Osteocyte (in vitro differentiated cells): ENCODE measurements at regions not wholly inside any gene's neighbourhood (a gene's known extent, or its start where the extent isn't known, plus 50 kb on each side); places are given as distances from the start of the nearest gene placed in this dataset.
"Not testable (repeated sequence)": the region's sequence is repeated elsewhere in the genome, so short reads cannot be mapped to it uniquely, and the experiment has no call there.

Source experiments
- DNase-seq: peaks from one replicate; pipeline ENCODE4 v3.0.0; 2021; ENCODE audit warnings: mixed read lengths; ENCODE audit not compliant: unreplicated experiment; ENCODE audit errors: extremely low spot score
- H3K27ac Mint-ChIP-seq: one replicate; pipeline ENCODE4 v1.8.0; 2021; ENCODE audit warnings: mild to moderate bottlenecking, mixed read lengths; ENCODE audit not compliant: unreplicated experiment
- H3K27me3 Mint-ChIP-seq: one replicate; pipeline ENCODE4 v1.8.0; 2021; ENCODE audit warnings: mixed read lengths; ENCODE audit not compliant: unreplicated experiment
- H3K36me3 Mint-ChIP-seq: one replicate; pipeline ENCODE4 v1.8.0; 2021; ENCODE audit warnings: mixed read lengths; ENCODE audit not compliant: unreplicated experiment
- H3K4me1 Mint-ChIP-seq: one replicate; pipeline ENCODE4 v1.8.0; 2021; ENCODE audit warnings: mixed read lengths; ENCODE audit not compliant: unreplicated experiment
- H3K4me3 Mint-ChIP-seq: one replicate; pipeline ENCODE4 v1.8.0; 2021; ENCODE audit warnings: mild to moderate bottlenecking, moderate library complexity, mixed read lengths; ENCODE audit not compliant: unreplicated experiment
- H3K9me3 Mint-ChIP-seq: one replicate; pipeline ENCODE4 v1.8.0; 2021; ENCODE audit warnings: mixed read lengths; ENCODE audit not compliant: unreplicated experiment
- CTCF ChIP-seq: fragments of 200-600 bp; sonication (generic); IDR thresholded peaks from 2 replicates; pipeline ENCODE4 v1.5.0; 2021; ENCODE audit warnings: antibody characterized with exemption, mild to moderate bottlenecking, moderate library complexity

DNA sequence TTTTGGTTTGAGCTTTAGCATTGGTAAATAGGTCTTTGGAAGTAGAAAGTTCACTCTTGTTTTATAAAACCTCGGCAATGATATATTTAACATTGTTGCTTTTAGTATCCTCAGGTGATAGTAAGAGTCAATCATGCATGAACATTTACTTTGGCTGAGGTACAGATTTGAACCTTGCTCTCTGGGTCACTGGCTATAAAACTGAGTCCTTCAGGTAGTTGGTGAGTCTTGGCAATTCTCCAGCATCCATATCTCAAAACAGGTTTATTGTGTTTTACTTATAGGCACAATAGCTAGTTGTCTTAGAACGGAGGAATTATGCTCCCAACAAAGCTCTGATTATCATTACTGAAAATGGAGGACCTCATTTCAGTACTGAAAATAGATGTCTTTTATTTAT, 75.1 kb downstream of the MAT2B start:
- Mint-ChIP-seq H3K9me3 (no peaks in the 10 kb centered on the region), H3K36me3 (no peaks in the 10 kb centered on the region), H3K27ac (no peak overlapping the region), H3K4me3 (no peak overlapping the region), H3K27me3 (no peaks in the 10 kb centered on the region), H3K4me1 (no peaks in the 10 kb centered on the region)
- no peak for TF ChIP-seq CTCF
- no peak for DNase-seq

DNA sequence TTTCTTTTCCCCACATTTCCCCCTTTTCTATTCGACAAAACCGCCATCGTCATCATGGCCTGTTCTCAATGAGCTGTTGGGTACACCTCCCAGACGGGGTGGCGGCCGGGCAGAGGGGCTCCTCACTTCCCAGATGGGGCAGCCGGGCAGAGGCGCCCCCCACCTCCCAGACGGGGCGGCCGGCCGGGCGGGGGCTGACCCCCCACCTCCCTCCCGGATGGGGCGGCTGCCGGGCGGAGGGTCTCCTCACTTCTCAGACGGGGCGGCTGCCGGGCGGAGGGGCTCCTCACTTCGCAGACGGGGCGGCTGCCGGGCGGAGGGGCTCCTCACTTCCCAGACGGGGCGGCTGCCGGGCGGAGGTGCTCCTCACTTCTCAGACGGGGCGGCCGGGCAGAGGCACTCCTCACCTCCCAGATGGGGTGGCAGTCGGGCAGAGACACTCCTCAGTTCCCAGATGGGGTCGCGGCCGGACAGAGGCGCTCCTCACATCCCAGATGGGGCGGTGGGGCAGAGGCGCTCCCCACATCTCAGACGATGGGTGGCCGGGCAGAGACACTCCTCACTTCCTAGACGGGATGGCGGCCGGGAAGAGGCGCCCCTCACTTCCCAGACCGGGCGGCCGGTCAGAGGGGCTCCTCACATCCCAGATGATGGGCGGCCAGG, 78.2 kb downstream of the MAT2B start:
- H3K4me3 Mint-ChIP-seq, DNase-seq, H3K27me3 Mint-ChIP-seq, H3K9me3 Mint-ChIP-seq, H3K27ac Mint-ChIP-seq, H3K4me1 Mint-ChIP-seq, H3K36me3 Mint-ChIP-seq: not testable (repeated sequence)

DNA sequence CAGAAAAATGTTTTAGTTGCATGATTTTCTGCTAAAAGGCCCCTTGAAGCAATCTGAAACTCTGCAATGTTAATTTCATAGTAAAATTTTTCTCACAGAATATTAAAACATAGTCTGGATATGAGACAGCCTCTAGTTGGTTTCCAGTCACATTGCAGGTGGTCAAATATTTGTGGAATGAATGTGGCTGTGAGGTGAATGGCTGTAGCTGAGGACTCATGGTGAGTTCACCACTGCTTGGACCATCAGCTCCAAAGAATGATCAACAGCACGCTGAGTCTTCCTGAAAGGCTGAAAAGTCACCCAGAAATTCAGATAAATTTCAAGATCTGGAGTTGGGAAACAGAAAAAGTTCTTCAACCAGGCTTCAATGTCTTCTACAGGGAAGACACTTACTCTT, 79.8 kb downstream of the MAT2B start:
- Mint-ChIP-seq H3K9me3 (no peaks in the 10 kb centered on the region), H3K36me3 (no peaks in the 10 kb centered on the region), H3K4me3 (no peak overlapping the region), H3K4me1 (no peaks in the 10 kb centered on the region), H3K27me3 (no peaks in the 10 kb centered on the region), H3K27ac (no peak overlapping the region)
- DNase-seq, result no peak
- TF ChIP-seq CTCF, result no peak

DNA sequence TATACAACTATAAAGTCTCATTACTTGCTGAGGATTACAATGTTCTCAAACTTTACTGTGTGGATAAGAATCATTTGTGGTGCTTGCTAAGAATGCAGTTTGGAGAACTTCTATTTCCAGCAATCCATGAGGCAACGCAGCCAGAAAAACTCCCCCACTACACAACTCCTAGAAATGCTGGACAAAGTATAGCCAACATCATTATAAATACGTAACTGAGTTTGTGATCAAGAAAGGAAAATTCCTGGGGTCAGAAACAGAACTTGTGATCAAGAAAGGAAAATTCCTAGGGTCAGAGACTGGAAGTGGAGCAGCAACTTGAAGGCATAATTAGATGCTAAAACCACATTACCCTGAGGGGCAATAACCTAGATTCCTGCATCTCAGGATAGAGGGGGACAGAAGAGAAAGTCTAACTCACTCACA, 81.1 kb downstream of the MAT2B start:
- H3K27ac Mint-ChIP-seq, result no peak overlapping the region
- DNase-seq, result no peak
- H3K36me3 Mint-ChIP-seq, result no peaks in the 10 kb centered on the region
- no peaks in the 10 kb centered on the region for H3K27me3 Mint-ChIP-seq
- H3K4me1 Mint-ChIP-seq, result no peaks in the 10 kb centered on the region
- no peak overlapping the region for H3K4me3 Mint-ChIP-seq
- no peaks in the 10 kb centered on the region for H3K9me3 Mint-ChIP-seq
- no peak for TF ChIP-seq CTCF

DNA sequence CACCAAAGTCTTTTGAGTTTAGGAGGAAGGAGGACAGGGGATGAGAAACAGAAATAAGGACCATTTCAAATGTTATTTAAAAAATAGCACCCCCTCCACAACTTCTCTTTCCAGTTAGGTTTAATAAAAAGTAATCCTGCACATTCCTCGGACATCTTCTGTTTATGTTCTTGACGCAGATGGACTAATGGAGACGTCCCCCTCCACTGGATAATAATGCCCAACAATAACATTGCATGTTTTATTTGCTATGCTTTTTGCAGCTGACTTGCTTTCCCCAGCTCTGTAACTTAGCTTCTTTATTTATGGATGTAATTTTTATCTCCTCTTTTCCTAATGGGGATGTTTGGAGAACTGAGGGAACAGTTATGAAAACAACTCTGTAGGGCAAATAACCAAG, 89.5 kb downstream of the MAT2B start:
- no peak for DNase-seq
- Mint-ChIP-seq H3K4me1 (no peaks in the 10 kb centered on the region), H3K36me3 (no peaks in the 10 kb centered on the region), H3K27ac (no peak overlapping the region), H3K27me3 (peaks cover 4% of the 10 kb centered on the region), H3K9me3 (peaks cover 10% of the 10 kb centered on the region), H3K4me3 (no peak overlapping the region)
- TF ChIP-seq CTCF, result no peak
